ACC112 (cell line): ENCODE measurements at regions not wholly inside any gene's neighbourhood (a gene's known extent, or its start where the extent isn't known, plus 50 kb on each side); places are given as distances from the start of the nearest gene placed in this dataset.
"Not testable (repeated sequence)": the region's sequence is repeated elsewhere in the genome, so short reads cannot be mapped to it uniquely, and the experiment has no call there.

Experiments
- H2AFZ ChIP-seq: fragments of 200-600 bp; sonication (generic); one replicate; pipeline ENCODE4 v1.6.0; 2017; ENCODE audit warnings: antibody characterized with exemption, low read length; ENCODE audit not compliant: unreplicated experiment
- H3K27ac ChIP-seq: fragments of 200-600 bp; sonication (generic); 2 replicates; pipeline ENCODE4 v1.5.1; 2014; ENCODE audit warnings: low read depth, mild to moderate bottlenecking, antibody characterized with exemption, low read length, moderate library complexity
- H3K27me3 ChIP-seq: fragments of 200-600 bp; sonication (generic); 2 replicates; pipeline ENCODE4 v1.6.1; 2014; ENCODE audit warnings: mild to moderate bottlenecking, antibody characterized with exemption, low read length, moderate library complexity, mixed read lengths; ENCODE audit not compliant: insufficient read depth
- H3K36me3 ChIP-seq: fragments of 200-600 bp; sonication (generic); 2 replicates; pipeline ENCODE4 v1.6.1; 2016; ENCODE audit warnings: mild to moderate bottlenecking, antibody characterized with exemption, low read length, moderate library complexity, mixed read lengths; ENCODE audit not compliant: insufficient read depth
- H3K4me1 ChIP-seq: fragments of 200-600 bp; sonication (generic); one replicate; pipeline ENCODE4 v1.6.1; 2016; ENCODE audit warnings: low read length, mixed read lengths; ENCODE audit not compliant: insufficient read depth, unreplicated experiment, control insufficient read depth
- H3K4me3 ChIP-seq: fragments of 200-600 bp; sonication (generic); 2 replicates; pipeline ENCODE4 v1.5.1; 2014; ENCODE audit warnings: mild to moderate bottlenecking, low read depth, low read length
- H3K79me2 ChIP-seq: fragments of 200-600 bp; sonication (generic); one replicate; pipeline ENCODE4 v1.6.0; 2016; ENCODE audit warnings: low read length; ENCODE audit not compliant: control insufficient read depth, unreplicated experiment, insufficient read depth

GRCh38 chr18:71223486-71223885 is 934.6 kb downstream of the SOCS6 start:
- Histone ChIP-seq H3K4me1 (no peaks in the 10 kb centered on the region), H3K4me3 (no peak overlapping the region), H3K36me3 (no peaks in the 10 kb centered on the region), H3K79me2 (no peaks in the 10 kb centered on the region), H2AFZ (no peak overlapping the region), H3K27ac (no peak overlapping the region), H3K27me3 (no peaks in the 10 kb centered on the region)

GRCh38 chr18:71221405-71221804 is 932.6 kb downstream of the SOCS6 start:
- H3K4me1 ChIP-seq: no peaks in the 10 kb centered on the region
- H3K27ac ChIP-seq: no peak overlapping the region
- no peaks in the 10 kb centered on the region for H3K36me3 ChIP-seq
- no peak overlapping the region for H2AFZ ChIP-seq
- no peaks in the 10 kb centered on the region for H3K27me3 ChIP-seq
- no peak overlapping the region for H3K4me3 ChIP-seq
- no peaks in the 10 kb centered on the region for H3K79me2 ChIP-seq

GRCh38 chr18:71212739-71213138 is 923.9 kb downstream of the SOCS6 start:
- H3K79me2 ChIP-seq, H3K4me1 ChIP-seq, H2AFZ ChIP-seq, H3K27ac ChIP-seq, H3K27me3 ChIP-seq, H3K4me3 ChIP-seq, H3K36me3 ChIP-seq: not testable (repeated sequence)

- no peaks in the 10 kb centered on the region for H3K79me2 ChIP-seq
- H3K4me1 ChIP-seq: peaks cover 4% of the 10 kb centered on the region
- H2AFZ ChIP-seq: no peak overlapping the region
- no peak overlapping the region for H3K27ac ChIP-seq
- no peaks in the 10 kb centered on the region for H3K27me3 ChIP-seq
- no peaks in the 10 kb centered on the region for H3K36me3 ChIP-seq
- H3K4me3 ChIP-seq: no peak overlapping the region
Measured at GRCh38 chr18:71212222-71212621, 923.4 kb downstream of the SOCS6 start.

DNA sequence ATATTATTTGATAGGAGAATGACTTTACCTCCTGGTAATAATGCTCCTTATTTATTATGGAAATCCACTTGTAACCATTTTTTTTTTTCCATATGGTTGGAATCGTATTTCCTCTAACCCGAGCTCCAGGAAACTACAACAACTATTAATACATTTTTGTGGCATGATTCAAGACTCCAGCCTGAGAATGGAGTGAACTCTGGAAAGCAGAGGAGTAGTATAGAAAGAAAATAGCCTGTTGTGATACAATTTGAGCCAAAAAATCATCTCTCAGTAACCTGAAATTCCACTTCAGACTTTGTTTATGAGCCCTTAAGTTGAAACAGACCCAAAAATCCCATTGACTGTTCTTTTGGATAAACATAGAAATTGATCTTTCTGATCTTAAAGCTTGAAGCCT is 921.1 kb downstream of the SOCS6 start:
- Histone ChIP-seq H3K27me3 (no peaks in the 10 kb centered on the region), H3K27ac (no peak overlapping the region), H3K4me3 (no peak overlapping the region), H3K79me2 (no peaks in the 10 kb centered on the region), H2AFZ (peak overlapping the region; percentile 39), H3K4me1 (peaks cover 4% of the 10 kb centered on the region), H3K36me3 (no peaks in the 10 kb centered on the region)

DNA sequence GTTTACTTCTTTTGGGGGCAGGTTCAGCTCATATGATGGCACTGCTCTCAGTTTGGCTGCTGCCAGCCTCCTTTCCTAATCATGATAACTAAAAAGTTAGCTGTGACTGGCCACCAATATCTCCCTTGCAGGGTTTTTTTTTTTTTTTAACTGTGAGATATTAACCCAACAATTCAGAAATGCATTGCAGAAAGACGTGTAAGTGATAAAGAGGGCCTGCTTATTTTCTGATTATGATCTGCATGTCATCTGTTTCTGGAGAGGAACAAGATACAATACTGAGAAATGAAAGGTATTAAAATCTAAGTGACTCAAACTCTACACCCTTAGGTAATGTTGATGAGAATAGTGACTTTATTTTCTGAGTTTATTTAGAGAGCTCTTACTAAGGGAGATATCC is 905.6 kb downstream of the SOCS6 start:
- Histone ChIP-seq H3K36me3 (no peaks in the 10 kb centered on the region), H2AFZ (no peak overlapping the region), H3K4me1 (no peaks in the 10 kb centered on the region), H3K79me2 (no peaks in the 10 kb centered on the region), H3K4me3 (no peak overlapping the region), H3K27me3 (no peaks in the 10 kb centered on the region), H3K27ac (no peak overlapping the region)

- Histone ChIP-seq H3K4me1 (no peaks in the 10 kb centered on the region), H3K79me2 (no peaks in the 10 kb centered on the region), H3K4me3 (no peak overlapping the region), H3K36me3 (no peaks in the 10 kb centered on the region), H3K27ac (no peak overlapping the region), H3K27me3 (no peaks in the 10 kb centered on the region), H2AFZ (no peak overlapping the region)
Measured at GRCh38 chr18:71189581-71189980, 900.7 kb downstream of the SOCS6 start.

GRCh38 chr18:71168557-71169145 is 879.8 kb downstream of the SOCS6 start:
- H3K79me2 ChIP-seq: no peaks in the 10 kb centered on the region
- no peak overlapping the region for H3K4me3 ChIP-seq
- no peaks in the 10 kb centered on the region for H3K4me1 ChIP-seq
- no peak overlapping the region for H2AFZ ChIP-seq
- H3K27me3 ChIP-seq: no peaks in the 10 kb centered on the region
- H3K27ac ChIP-seq: no peak overlapping the region
- no peaks in the 10 kb centered on the region for H3K36me3 ChIP-seq

GRCh38 chr18:71136487-71136886 is 847.6 kb downstream of the SOCS6 start:
- Histone ChIP-seq H3K27ac (no peak overlapping the region), H3K27me3 (no peaks in the 10 kb centered on the region), H2AFZ (no peak overlapping the region), H3K79me2 (no peaks in the 10 kb centered on the region), H3K4me1 (no peaks in the 10 kb centered on the region), H3K4me3 (no peak overlapping the region), H3K36me3 (no peaks in the 10 kb centered on the region)

DNA sequence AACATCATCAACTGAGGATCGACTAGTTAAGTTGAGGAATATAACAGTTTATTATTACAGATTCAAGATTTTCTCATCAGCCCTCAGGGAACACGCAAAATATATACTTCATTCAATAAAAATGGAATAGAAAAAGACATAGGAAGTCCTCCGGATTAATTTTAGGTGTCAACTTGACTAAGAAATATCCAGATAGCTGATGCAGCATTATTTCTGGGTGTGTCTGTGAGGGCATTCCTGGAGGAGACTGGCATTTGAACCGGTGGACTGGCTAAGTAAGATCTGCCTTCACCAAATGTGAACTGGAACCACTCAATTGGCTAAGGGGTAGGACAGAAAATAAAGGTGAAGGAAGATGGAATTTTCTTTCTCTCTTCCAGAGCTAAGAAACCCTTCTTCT is 845.3 kb downstream of the SOCS6 start:
- no peaks in the 10 kb centered on the region for H3K27me3 ChIP-seq
- no peaks in the 10 kb centered on the region for H3K79me2 ChIP-seq
- no peak overlapping the region for H3K27ac ChIP-seq
- H3K36me3 ChIP-seq: no peaks in the 10 kb centered on the region
- H3K4me3 ChIP-seq: no peak overlapping the region
- H2AFZ ChIP-seq: no peak overlapping the region
- H3K4me1 ChIP-seq: no peaks in the 10 kb centered on the region

GRCh38 chr18:71131918-71132317 is 843.1 kb downstream of the SOCS6 start:
- Histone ChIP-seq H3K27me3 (no peaks in the 10 kb centered on the region), H2AFZ (no peak overlapping the region), H3K27ac (no peak overlapping the region), H3K79me2 (no peaks in the 10 kb centered on the region), H3K4me3 (no peak overlapping the region), H3K36me3 (no peaks in the 10 kb centered on the region), H3K4me1 (no peaks in the 10 kb centered on the region)
